DMS53 (cell line): ENCODE measurements at regions not wholly inside any gene's neighbourhood (a gene's known extent, or its start where the extent isn't known, plus 50 kb on each side); places are given as distances from the start of the nearest gene placed in this dataset.
"Not testable (repeated sequence)": the region's sequence is repeated elsewhere in the genome, so short reads cannot be mapped to it uniquely, and the experiment has no call there.

Source experiments
- DNase-seq: peaks from one replicate; lab custom pipeline; 2025; lab: John Stamatoyannopoulos, UW

DNA sequence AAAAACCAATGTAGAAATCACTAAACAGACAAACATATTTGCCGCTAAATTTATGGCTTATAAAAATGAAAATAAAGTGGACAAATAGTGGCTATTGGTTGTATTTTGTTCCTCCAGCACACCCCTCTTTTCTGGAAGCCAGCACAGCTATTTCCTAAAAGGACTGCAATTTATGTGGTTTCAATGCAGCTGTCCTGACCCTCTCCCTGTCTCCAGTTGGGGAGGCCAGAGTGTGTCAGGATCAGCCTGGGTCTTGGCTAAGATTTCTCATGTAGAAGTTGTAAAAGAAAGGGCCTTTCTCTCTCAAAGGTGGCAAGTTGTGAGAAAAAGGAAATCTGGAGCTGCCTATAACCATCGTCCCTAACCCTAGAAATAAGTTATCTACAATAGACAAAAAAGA, 165.6 kb downstream of the ALDH8A1 start:
- no peak for DNase-seq

DNA sequence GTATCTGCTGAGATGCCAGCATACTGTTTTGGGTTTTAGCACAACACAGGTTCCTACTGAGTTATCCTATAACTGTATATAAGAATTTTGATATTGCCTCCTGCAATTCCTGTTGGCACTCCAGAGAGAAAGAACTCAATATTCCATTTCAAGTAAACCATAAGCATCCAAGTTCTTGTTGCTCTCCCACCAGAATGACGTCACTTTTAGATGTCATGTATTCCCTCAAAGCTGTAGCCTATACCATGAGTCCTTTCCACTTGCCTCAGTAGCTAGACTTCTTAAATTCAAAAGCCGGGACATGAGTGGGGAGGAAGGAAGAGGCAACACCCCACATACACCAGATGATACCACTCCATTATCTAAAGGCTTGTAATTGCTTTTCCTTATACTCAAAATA, 171.5 kb downstream of the ALDH8A1 start:
- no peak for DNase-seq

DNA sequence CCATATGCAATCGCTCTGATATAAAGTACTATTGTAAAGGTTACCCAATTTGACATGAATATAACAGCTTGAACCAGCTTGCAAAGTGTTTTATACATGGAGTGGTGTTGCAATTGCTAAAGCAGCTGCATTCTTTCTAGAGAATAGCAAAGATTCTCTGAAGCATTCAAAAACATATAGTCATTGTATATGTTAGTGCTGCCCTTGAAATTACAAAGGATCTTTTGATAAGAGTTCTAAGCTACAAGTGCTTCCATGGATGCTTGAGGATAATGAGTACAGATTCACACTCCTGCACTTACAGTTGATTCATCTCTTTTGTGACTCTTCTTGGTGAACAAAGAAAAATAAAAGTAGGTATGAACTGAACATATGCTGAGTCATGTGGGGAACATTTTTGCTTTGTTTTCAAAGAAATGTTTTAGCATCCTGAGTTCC, 175.7 kb downstream of the ALDH8A1 start:
- no peak for DNase-seq

DNA sequence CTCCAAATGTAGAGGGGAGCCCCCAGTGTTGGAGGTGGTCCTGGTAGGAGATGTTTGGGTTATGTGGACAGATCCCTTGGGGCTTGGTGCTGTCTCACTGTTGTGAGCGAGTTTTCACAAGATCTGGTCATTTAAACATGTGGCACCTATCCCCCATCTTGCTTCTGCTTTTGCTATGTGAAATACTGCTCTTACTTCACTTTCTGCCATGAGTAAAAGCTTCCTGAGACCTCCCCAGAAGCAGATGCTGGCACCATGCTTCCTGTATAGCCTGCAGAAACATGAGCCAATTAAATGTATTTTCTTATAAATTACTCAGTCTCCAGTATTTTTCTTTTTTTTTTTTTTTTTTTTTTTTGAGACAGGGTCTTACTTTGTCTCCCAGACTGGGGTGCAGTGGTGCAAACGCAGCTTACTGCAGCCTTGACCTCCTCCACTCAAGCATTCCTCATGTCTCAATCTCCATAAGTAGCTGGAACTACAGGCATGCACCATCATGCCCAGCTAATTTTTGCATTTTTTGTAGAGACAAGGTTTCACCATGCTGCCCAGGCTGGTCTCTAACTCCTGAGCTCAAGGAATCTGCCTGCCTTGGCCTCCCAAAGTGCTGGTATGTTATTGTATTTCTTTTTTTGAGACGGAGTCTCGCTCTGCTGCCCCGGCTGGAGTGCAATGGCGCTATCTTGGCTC, 177.1 kb downstream of the ALDH8A1 start:
- DNase-seq: no peak

DNA sequence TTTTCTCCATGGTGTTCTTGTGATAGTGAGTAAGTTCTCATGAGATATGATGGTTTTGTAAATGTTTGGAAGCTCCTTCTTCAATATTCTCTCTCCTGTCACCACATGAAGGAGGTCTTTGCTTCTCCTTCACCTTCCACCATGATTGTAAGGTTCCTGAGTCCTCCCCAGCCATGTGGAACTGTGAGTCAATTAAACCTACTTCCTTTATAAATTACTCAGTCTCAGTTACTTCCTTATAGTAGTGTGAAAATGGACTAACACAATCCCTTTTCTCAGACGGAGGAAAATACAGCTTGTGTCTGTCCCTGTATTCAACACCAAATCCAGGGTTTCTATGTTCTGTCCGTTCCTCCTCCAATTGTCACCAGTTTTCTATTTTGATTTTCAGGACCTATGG, 181.0 kb downstream of the ALDH8A1 start:
- no peak for DNase-seq

DNA sequence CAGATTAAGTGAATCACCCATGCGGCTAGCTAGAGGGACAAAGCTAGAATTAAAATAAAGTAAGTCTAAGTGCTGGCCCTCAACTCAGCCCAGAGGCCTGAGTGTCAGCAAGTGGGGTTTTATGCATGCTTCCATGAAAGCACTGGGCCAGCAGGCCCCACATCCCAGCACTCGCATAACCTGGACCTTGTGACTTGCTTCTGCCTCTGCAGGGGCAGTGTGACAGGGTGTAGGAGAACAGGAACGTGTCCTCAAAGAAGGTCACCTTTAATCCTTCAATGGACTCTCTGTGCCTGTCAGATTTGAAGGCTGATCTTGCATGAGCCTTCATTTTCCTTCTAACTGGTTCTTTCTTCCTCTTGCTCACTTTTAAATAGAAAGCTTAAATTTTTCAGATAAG, 183.4 kb downstream of the ALDH8A1 start:
- no peak for DNase-seq

DNA sequence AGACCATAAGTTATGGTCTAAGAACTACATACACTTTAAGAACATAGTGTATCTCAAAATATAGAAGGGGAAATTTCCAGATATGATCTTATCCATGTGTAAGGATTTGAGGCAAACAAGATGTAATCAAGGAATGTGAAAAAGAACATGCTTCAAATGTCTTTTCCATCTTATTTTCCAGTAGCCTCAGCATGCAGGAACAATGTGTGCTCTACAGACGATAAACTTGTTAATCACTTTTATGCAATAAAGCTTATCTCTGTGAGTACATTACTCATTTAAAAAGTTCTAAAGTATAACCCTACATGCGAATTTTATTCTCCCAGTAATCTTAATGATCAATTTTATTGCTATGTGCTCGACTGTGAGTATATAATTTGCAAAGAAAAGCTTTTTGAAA, 185.2 kb downstream of the ALDH8A1 start:
- no peak for DNase-seq

DNA sequence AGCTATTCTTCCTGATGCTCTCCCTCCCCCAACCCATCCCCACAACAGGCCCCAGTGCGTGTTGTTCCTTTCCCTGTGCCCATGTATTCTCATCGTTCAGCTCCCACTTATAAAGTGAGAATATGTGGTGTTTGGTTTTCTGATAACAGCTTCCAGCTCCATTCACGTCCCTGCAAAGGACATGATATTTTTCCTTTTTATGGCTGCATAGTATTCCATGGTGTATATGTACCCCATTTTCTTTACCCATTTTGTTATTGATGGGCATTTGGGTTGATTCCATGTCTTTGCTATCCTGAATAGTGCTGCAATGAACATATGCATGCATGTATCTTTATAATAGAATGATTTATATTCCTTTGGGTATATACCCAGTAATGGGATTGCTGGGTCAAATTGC, 186.3 kb downstream of the ALDH8A1 start:
- DNase-seq: not testable (repeated sequence)

DNA sequence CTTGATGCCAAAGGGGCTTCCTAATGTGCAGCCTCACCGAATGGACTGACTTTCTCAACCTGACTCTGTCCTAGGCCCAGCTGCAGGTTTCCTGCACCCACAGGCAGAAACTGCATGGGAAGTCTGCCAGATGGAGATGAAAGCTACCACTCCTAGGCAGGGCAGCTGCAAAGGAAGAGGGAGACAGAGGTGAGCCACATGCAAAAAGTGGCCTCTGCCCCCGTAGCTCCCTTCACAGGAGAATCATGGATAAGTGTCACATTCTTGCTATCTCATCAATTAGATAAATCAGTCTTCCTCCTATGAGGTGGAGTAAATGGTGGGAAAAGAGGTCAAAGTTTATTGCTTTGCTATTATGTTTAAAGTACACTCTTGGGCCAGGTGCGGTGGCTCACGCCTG, 191.3 kb downstream of the ALDH8A1 start:
- no peak for DNase-seq

DNA sequence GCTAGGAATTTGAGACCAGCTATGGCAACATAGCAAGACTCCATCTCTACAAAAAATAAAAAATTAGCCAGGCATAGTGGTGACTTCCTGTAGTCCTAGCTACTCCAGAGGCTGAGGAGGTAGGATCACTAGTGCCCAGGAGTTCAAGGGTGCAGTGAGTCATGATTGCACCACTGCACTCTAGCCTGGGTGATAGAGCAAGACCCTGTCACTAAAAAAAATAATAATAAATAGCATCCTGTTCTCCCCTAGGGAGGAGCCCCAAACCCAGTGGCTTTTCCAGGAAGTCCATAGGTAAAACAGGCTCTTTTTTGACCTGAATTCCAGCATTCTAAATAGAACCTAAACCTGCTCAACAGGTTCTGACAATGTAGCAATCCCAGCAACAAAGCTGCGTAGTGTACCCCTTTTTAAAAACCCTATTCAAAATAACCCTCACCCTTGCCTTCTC, 192.0 kb downstream of the ALDH8A1 start:
- peak; percentile 56 for DNase-seq

DNA sequence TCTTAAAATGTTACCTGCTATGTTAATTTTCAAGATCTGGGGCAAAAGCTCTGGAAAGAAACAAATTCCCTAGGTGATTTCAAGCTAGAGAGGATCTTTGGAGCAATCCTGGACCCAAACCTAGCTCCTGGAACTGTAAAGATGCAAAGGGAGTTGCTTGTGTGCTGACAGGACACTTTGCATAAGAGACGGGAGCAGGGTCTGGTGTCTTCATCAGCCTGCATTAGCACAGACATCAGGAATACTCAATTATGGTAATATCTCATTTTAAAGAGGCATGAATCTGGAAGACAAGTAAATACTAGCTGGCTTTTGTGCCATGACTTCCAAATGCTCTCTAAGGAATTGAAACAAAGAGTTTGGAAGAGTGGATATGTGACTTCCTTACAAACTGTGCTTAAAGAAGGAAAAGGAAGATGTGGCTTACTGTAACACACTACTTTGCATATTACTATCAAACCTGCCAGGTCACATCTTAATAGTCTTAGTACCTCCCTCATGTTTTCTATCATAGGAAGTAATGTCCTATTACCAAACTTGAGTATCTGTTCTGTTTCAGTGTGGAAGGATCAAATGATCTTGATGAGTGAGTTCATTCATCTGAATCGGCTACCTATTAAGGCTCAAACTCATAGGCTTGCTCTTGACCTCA, 193.4 kb downstream of the ALDH8A1 start:
- no peak for DNase-seq

DNA sequence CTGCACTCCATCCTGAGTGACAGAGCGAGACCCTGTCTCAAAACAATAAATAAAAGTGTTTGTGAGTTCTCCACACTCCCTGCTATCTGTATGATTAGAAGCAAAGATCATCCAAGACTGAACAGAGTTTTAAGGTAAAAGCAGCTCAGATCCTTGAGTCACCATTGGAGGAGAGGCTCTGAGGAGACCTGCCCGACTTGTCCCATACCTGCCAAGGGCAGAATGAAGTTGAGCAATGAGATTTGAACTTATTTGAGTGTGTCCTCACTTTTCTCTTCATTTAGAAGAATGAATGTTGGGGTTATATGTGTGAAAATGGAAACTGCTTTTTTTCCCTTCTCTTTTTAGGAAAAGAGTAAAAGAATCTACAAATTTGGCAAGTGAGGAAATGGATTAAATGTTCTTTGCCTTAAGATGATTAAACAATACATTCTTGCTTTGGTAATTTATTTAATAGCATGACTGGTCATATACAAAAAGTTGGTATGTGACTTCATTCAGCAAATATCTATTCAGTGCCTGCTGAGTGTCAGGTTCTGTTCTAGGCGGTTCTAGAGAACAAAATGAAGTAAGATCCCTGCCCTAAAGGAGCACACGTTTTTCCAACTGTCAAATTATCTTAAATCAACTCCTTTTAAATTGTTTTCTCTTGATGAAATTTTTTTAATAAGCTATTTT, 195.7 kb downstream of the ALDH8A1 start:
- no peak for DNase-seq

DNA sequence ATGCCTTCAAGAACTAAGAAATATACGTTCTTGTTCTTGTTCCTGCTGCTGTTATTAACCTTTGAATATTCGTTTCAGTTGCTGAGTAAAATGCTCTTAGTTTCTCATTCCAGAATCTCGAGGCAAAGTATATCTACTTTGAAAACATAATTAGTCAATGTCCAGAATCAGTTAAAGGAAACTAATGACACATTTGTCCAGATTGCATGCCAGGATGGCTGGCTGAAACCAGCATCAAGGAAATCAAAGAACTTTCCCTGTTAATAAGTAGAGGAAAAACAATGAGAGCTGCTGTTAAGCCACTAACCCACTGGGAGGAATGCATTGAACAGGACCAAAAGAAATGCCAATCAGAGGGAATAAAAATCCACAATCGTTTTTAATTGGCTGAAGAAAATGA, 196.9 kb downstream of the ALDH8A1 start:
- DNase-seq: no peak

DNA sequence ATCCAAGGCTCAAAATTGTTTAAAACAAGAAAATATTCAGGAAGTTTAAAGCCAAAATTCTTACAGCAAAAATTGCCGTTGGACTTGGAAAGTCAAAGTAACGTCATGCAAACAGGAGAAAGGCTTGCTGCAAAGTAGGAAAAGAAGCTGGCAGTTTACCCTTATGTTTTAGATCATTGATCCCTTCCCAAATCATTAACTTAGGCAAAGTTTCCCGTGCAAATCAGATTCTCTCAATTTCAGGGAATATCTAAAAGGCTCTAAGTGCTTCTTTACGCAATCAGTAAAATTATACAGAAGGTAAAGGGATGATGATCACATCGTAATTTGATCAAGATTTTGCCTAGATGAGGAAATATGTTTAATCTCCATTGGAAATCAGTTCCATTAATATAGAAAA, 197.5 kb downstream of the ALDH8A1 start:
- no peak for DNase-seq

DNA sequence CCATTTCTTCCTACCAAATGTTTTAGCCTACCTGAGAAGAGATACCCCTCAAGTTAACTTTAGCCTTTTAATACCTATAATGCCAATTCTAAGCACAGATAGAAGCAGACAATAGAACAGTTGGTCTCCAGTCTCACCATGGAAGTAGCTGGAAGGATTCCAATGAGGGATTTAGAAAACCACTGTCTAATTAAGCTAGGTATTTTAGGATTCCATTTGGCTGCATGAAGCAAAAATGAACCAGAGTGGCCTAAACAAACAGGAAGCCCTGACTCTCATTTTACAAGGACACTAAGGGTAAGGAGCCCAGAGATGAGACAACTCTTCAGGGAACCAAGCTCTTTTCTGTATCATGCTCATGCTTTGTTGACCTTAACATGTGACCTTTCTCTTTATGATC, 199.2 kb downstream of the ALDH8A1 start:
- DNase-seq: no peak

DNA sequence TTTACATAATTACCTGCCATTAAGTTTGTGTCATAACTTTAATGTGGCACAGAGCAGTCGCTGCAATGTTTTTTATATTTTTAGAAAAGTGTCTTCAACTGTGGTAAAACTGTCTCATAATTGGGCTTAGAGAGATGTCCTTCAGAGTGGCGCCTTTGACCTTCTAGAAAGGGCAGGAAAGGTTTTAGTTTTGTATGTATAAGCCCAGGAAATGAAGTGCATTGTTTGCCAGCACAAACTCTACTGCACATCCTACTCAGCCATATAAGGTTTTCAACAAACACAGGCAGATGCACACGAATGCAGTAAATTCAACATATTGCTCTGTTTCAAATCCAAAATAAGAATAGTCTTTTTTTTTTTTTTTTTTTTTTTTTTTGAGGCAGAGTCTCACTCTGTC, 201.4 kb downstream of the ALDH8A1 start:
- DNase-seq: no peak

DNA sequence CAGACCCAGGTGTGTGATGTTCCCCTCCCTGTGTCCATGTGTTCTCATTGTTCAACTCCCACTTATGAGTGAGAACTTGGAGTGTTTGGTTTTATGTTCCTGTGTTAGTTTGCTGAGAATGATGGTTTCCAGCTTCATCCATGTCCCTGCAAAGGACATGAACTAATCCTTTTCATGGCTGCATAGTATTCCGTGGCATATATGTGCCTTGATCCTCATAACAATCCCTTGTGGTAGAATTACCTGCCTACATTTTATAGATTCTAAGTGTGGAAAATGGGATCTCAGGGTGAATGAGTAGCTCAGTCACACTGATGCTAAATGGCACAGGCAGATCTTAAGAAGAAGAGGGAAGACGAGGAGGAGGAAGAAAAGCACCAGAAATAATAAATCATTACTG, 202.7 kb downstream of the ALDH8A1 start:
- DNase-seq: not testable (repeated sequence)

DNA sequence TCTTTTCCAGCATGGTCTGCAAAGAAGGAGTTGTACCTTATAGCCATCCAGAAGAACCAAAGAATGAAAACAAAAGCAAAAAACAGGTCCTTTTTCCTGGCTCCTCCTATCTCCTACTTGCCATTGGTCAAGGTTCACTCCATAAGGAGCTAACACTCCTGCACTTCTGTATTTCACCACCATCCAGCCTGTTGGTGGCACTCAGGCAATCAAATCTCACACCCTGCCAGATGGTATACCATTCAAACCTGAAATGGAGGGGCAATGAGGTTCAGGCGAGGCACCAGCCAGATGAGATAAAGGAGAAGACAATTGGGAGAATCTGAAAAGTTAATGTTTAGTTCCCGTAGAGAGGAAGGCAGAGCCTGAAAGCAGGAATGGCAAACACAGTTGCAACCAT, 203.8 kb downstream of the ALDH8A1 start:
- no peak for DNase-seq

DNA sequence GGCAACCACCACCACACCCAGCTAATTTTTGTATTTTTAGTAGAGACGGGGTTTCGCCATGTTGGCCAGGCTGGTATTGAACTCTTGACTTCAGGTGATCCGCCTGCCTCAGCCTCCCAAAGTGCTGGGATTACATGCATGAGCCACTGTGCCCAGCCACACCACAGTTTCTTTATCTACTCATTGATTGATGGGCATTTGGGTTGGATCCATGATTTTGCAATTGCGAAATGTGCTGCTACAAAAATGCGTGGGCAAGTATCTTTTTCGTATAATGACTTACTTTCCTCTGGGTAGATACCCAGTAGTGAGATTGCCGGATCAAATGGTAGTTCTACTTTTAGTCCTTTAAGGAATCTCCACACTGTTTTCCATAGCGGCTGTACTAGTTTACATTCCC, 204.7 kb downstream of the ALDH8A1 start:
- DNase-seq: not testable (repeated sequence)

DNA sequence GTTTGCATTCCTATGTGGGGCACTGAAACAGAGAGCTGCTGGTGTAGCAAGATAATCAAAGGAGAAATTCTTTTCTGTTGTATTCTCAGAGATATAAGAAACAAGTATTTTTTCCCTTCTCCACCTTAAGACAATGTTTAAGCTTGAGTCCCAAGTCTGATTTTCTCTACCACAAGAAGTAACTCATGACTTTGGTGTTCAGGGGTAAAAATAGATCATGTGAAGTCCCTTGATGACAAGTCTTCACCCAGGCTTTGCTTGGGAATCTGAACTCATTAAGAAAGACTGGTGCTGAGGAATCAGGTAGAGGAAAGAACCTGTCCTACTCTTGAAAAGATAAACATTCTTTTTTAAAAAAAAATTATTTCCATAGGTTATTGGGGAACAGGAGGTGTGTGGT, 205.6 kb downstream of the ALDH8A1 start:
- no peak for DNase-seq

DNA sequence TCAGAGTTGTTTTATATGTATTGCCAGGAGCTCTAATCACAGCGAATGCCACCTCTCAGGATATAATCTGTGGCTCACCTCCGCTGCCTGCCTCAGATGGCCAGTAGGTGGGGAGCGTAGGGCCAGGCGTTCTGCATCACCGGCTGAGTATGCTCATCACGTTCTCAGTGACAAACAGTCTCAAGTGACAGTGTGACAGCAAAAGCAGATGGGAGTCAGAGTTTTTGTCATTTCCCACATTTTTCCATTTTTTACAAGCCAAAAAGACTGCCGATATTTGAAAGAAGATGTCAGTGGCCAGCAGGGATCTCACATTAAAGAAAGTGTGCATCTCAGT, 208.7 kb downstream of the ALDH8A1 start:
- DNase-seq: peak; percentile 71

DNA sequence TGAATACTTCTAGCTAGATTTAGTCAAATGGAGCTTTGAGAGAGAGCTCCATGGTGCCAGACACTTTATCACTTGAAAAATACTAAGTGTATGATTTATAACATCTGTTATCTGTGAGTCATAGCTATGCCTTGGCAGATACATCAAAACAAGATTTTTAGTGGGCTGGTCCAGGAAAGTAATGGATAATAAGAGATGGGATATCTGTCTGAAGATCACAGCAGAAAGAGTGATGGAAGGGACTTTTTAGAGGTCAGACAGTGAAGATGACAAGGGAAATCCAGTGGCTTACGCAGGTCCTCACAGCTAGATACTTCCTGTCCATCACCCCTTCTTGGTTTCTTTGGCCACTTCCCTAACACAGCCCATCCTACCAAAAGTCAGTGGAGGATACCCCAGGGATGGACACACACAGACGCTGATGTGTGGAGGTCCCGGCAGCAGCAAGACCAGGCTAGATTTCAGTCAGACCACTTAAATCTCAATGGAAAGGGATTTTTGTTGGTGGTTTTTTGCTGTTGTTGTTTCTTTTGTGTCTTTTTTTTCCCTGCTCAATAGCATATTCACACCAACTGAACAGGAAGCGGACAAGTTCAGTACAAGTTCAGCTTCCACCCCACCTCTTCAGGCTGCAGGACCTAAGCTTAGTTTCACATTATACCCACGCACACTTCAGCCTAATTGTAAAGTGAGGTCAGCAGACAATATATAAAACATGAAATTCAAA, 209.3 kb downstream of the ALDH8A1 start:
- DNase-seq: no peak

DNA sequence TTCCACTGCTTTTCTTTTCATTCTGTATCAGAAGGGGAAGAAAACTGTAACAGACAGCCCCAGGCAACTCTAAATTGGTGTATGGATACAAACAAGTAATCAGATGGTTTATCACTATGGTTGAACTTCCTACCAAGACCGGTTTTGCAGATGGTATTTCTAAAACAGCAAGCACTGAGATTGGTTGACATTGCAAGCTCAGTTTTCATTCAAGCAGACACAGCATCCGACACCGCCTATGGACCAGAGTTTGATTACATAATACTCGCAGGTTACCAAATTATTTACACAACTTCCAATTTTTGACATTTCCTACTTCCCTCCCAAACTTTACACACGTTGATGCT, 209.9 kb downstream of the ALDH8A1 start:
- no peak for DNase-seq
